Limb (tissue), 2 donors: ENCODE measurements at regions not wholly inside any gene's neighbourhood (a gene's known extent, or its start where the extent isn't known, plus 50 kb on each side); places are given as distances from the start of the nearest gene placed in this dataset.

ENCODE experiments used
- DNase-seq, 2 donors: peaks; one replicate each; pipeline ENCODE4 v3.0.0-alpha.2; 2016; ENCODE audit errors: extremely low spot score in 2 of 2

GRCh38 chr2:15838481-15839090 lies 101.8 kb upstream of the MYCN start:
- no peak for DNase-seq

GRCh38 chr2:15839426-15840124 lies 100.8 kb upstream of the MYCN start:
- no peak for DNase-seq

GRCh38 chr2:15840148-15840547 lies 100.2 kb upstream of the MYCN start:
- DNase-seq: no peak

GRCh38 chr2:15840969-15841368 lies 99.4 kb upstream of the MYCN start:
- DNase-seq: no peak

GRCh38 chr2:15841776-15842560 lies 98.4 kb upstream of the MYCN start:
- no peak for DNase-seq

GRCh38 chr2:15842758-15843666 lies 97.3 kb upstream of the MYCN start:
- DNase-seq: peak in 1 of 2 donors; percentile 50

GRCh38 chr2:15844211-15844801 lies 96.0 kb upstream of the MYCN start:
- no peak for DNase-seq

GRCh38 chr2:15845294-15845693 lies 95.1 kb upstream of the MYCN start:
- no peak for DNase-seq

- no peak for DNase-seq
These were observed 94.5 kb upstream of the MYCN start for GRCh38 chr2:15845737-15846405.

GRCh38 chr2:15846626-15847025 lies 93.7 kb upstream of the MYCN start:
- DNase-seq: no peak

- no peak for DNase-seq
These were observed 89.8 kb upstream of the MYCN start for GRCh38 chr2:15850534-15850933.

- DNase-seq: no peak
These were observed 89.2 kb upstream of the MYCN start for GRCh38 chr2:15851076-15851693.

- no peak for DNase-seq
These were observed 87.5 kb upstream of the MYCN start for GRCh38 chr2:15852811-15853210.

GRCh38 chr2:15853903-15854302 lies 86.4 kb upstream of the MYCN start:
- DNase-seq: no peak

GRCh38 chr2:15855766-15856260 lies 84.5 kb upstream of the MYCN start:
- no peak for DNase-seq

GRCh38 chr2:15856318-15856717 lies 84.0 kb upstream of the MYCN start:
- no peak for DNase-seq

- no peak for DNase-seq
These were observed 81.9 kb upstream of the MYCN start for GRCh38 chr2:15858466-15858865.

- no peak for DNase-seq
These were observed 80.2 kb upstream of the MYCN start for GRCh38 chr2:15860051-15860663.

GRCh38 chr2:15860760-15861159 lies 79.6 kb upstream of the MYCN start:
- DNase-seq: no peak
